Naive thymus-derived CD4-positive, alpha-beta T cell (primary cell): ENCODE measurements at regions not wholly inside any gene's neighbourhood (a gene's known extent, or its start where the extent isn't known, plus 50 kb on each side); places are given as distances from the start of the nearest gene placed in this dataset.

Source experiments
- ATAC-seq: fragments of 150-1000 bp; cut with Tn5 transposase; 2 replicates; pipeline ENCODE4 v1.10.0; 2021; ENCODE audit warnings: mild to moderate bottlenecking, moderate library complexity
- CTCF ChIA-PET: fragments of 350-600 bp; sonication (Branson Sonifier 250); formaldehyde crosslinking; loops from one replicate; lab custom pipeline; 2021; ENCODE audit warnings: antibody characterized with exemption; lab: Charles Lee
- POLR2A ChIA-PET: fragments of 350-600 bp; sonication (Branson Sonifier 250); formaldehyde crosslinking; loops from one replicate; lab custom pipeline; 2021; ENCODE audit warnings: antibody characterized with exemption, inconsistent platforms; lab: Charles Lee
- DNase-seq, 9 donors: peaks; one replicate each; pipeline versions ENCODE4 v3.0.0 to v3.0.0-alpha.2; 2020 to 2022; ENCODE audit warnings: mixed read lengths in 1 of 9
- H3K27ac ChIP-seq: one replicate; pipeline ENCODE4 v1.7.0; 2013; ENCODE audit warnings: mild to moderate bottlenecking, low read depth, low read length, moderate library complexity
- H3K27me3 ChIP-seq, 2 donors: one replicate each; pipeline ENCODE4 v1.7.0; 2013; ENCODE audit warnings: low read length in 2 of 2, mild to moderate bottlenecking in 2 of 2, moderate library complexity in 2 of 2; ENCODE audit not compliant: control insufficient read depth in 2 of 2, insufficient read depth in 2 of 2
- H3K36me3 ChIP-seq, 3 experiments: 1 replicate in 2 of 3; 2 replicates in 1 of 3; pipeline ENCODE4 v1.7.0; 2013; ENCODE audit warnings: low read length in 3 of 3, mild to moderate bottlenecking in 3 of 3, moderate library complexity in 1 of 3; ENCODE audit not compliant: insufficient read depth in 3 of 3, control insufficient read depth in 2 of 3
- H3K4me1 ChIP-seq, 2 donors: one replicate each; pipeline ENCODE4 v1.7.0; 2013; ENCODE audit warnings: low read length in 2 of 2, mild to moderate bottlenecking in 2 of 2, moderate library complexity in 1 of 2; ENCODE audit not compliant: control insufficient read depth in 2 of 2, insufficient read depth in 2 of 2
- H3K4me3 ChIP-seq: 2 replicates; pipeline ENCODE4 v1.7.0; 2013; ENCODE audit warnings: mild to moderate bottlenecking, low read length
- H3K9me3 ChIP-seq, 3 experiments: 1 replicate in 2 of 3; 2 replicates in 1 of 3; pipeline ENCODE4 v1.7.0; 2013; ENCODE audit warnings: low read length in 3 of 3; ENCODE audit not compliant: control insufficient read depth in 2 of 3
- H3K27ac Mint-ChIP-seq, 9 donors: one replicate each; pipeline ENCODE4 v1.8.0; 2020 to 2022; ENCODE audit warnings: mixed read lengths in 9 of 9, mild to moderate bottlenecking in 8 of 9, moderate library complexity in 5 of 9, inconsistent platforms in 2 of 9
- H3K27me3 Mint-ChIP-seq, 5 donors: one replicate each; pipeline ENCODE4 v1.8.0; 2021 to 2022; ENCODE audit warnings: mixed read lengths in 5 of 5, mild to moderate bottlenecking in 1 of 5
- H3K36me3 Mint-ChIP-seq, 5 donors: one replicate each; pipeline ENCODE4 v1.8.0; 2020 to 2022; ENCODE audit warnings: mixed read lengths in 5 of 5, mild to moderate bottlenecking in 3 of 5, inconsistent platforms in 1 of 5
- H3K4me1 Mint-ChIP-seq, 7 donors: one replicate each; pipeline ENCODE4 v1.8.0; 2020 to 2022; ENCODE audit warnings: mixed read lengths in 7 of 7, mild to moderate bottlenecking in 3 of 7, inconsistent platforms in 1 of 7
- H3K4me3 Mint-ChIP-seq, 10 donors: one replicate each; pipeline ENCODE4 v1.8.0; 2020 to 2022; ENCODE audit warnings: mild to moderate bottlenecking in 10 of 10, mixed read lengths in 10 of 10, moderate library complexity in 6 of 10, inconsistent platforms in 2 of 10
- H3K9me3 Mint-ChIP-seq, 11 donors: one replicate each; pipeline ENCODE4 v1.8.0; 2020 to 2022; ENCODE audit warnings: mixed read lengths in 11 of 11, mild to moderate bottlenecking in 4 of 11, inconsistent platforms in 1 of 11, moderate library complexity in 1 of 11
- intact Hi-C, 2 donors: fragments of 100-400 bp; cut with micrococcal nuclease; formaldehyde crosslinking; loops; one replicate each; pipeline ENCODE4 v1.15.1; 2023

DNA sequence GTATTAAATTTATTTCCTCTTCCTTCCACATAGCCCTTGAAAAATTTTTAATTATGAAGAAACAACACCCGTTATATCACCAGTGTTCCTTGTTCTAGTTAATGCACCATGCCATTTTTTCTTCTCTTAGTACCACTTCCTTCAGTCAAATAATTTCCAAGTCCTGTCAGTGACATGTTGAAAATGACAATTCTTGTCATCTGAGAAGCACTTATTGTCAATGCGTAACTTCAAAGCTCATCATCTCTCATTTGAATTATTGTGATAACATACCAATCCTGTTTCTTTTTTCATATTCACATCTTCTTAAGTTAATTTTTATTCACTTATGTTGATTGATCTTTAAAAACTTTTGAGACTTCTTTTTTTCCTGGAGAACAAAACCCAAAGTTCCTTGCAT, 320.4 kb downstream of the ASXL3 start:
- H3K27me3 Mint-ChIP-seq, result no peaks in the 10 kb centered on the region
- Histone ChIP-seq H3K36me3 (no peaks in the 10 kb centered on the region), H3K27ac (no peak overlapping the region), H3K9me3 (no peaks in the 10 kb centered on the region), H3K27me3 (no peaks in the 10 kb centered on the region), H3K4me1 (no peaks in the 10 kb centered on the region), H3K4me3 (no peak overlapping the region)
- peaks cover 2 to 40% (median 9%) of the 10 kb centered on the region in 11 donors for H3K9me3 Mint-ChIP-seq
- ATAC-seq, result no peak
- H3K4me1 Mint-ChIP-seq, result no peaks in the 10 kb centered on the region
- POLR2A ChIA-PET, result no interaction called here
- H3K36me3 Mint-ChIP-seq, result no peaks in the 10 kb centered on the region
- no peak overlapping the region for H3K27ac Mint-ChIP-seq
- DNase-seq, result no peak
- H3K4me3 Mint-ChIP-seq, result no peak overlapping the region
- CTCF ChIA-PET, result interaction anchor here (0.7 kb wide), 1 partner anchor 486 kb away, joined by 3 read pairs; no protein-coding TSS in a partner anchor
- intact Hi-C loops, result no loop called here

DNA sequence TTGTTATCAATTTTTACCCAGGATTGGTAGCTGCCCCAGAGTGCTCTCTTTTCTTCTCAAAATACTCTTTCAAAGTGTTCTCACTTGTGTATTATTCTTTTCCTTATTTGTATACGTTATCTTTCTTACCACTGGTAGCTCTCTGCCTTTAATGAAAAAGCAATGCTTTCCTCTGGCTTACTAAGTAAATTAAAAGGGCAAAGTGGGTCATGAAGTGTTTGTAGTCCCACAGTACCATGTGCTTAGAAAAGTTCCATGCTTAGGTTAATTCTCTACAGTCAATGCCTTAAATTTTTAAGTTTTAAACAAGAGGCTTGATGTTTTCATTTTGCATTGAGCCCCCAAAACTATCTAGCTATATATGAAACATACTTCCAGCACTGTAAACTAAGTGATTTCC, 300.2 kb downstream of the ASXL3 start:
- Mint-ChIP-seq H3K27ac (no peak overlapping the region), H3K4me3 (no peak overlapping the region), H3K9me3 (peaks cover 0 to 15% (median 7%) of the 10 kb centered on the region in 11 donors), H3K36me3 (no peaks in the 10 kb centered on the region), H3K4me1 (no peaks in the 10 kb centered on the region), H3K27me3 (no peaks in the 10 kb centered on the region)
- DNase-seq (no peak), ATAC-seq (no peak)
- intact Hi-C loops, result no loop called here
- Histone ChIP-seq H3K36me3 (no peaks in the 10 kb centered on the region), H3K27ac (no peak overlapping the region), H3K4me3 (no peak overlapping the region), H3K27me3 (no peaks in the 10 kb centered on the region), H3K9me3 (no peaks in the 10 kb centered on the region), H3K4me1 (no peaks in the 10 kb centered on the region)
- POLR2A ChIA-PET, result interaction anchor here (0.6 kb wide), 1 partner anchor 11 kb away, joined by 3 read pairs; no protein-coding TSS in a partner anchor
- CTCF ChIA-PET, result no interaction called here

DNA sequence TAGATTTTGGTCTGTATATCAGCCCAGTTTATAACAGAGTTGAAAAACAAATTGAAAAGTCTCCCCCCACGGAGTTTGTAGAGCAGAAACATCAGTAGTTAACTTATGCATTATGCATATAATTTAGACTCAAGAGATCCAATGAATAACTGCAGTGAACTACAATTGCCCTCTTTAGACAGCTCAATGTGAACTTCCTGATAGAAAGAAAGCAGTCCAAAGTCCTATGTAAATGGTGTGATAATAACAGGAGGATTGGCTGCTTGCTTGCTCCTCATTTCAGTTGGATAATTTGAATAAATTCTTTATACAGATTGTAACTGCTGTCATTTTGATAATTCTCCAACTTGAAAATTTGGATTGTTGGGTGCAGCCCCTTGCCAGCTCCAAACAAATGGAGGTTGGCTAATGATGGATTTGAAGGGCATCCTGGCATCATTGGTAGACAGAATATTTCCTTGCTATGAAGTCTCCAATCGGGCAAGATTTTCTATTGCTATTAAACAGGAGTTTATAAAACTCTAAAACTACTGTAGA, 297.1 kb downstream of the ASXL3 start:
- H3K9me3 ChIP-seq, result no peaks in the 10 kb centered on the region
- H3K4me1 ChIP-seq, result no peaks in the 10 kb centered on the region
- DNase-seq (no peak), ATAC-seq (no peak)
- H3K9me3 Mint-ChIP-seq, result peaks cover 0 to 14% (median 5%) of the 10 kb centered on the region in 11 donors
- intact Hi-C loops, result no loop called here
- no peaks in the 10 kb centered on the region for H3K36me3 ChIP-seq
- POLR2A ChIA-PET, result no interaction called here
- no peaks in the 10 kb centered on the region for H3K27me3 Mint-ChIP-seq
- no peaks in the 10 kb centered on the region for H3K36me3 Mint-ChIP-seq
- no peak overlapping the region for H3K4me3 Mint-ChIP-seq
- H3K27me3 ChIP-seq, result no peaks in the 10 kb centered on the region
- H3K4me3 ChIP-seq, result no peak overlapping the region
- CTCF ChIA-PET, result no interaction called here
- H3K4me1 Mint-ChIP-seq, result no peaks in the 10 kb centered on the region
- H3K27ac Mint-ChIP-seq, result no peak overlapping the region
- H3K27ac ChIP-seq, result no peak overlapping the region

DNA sequence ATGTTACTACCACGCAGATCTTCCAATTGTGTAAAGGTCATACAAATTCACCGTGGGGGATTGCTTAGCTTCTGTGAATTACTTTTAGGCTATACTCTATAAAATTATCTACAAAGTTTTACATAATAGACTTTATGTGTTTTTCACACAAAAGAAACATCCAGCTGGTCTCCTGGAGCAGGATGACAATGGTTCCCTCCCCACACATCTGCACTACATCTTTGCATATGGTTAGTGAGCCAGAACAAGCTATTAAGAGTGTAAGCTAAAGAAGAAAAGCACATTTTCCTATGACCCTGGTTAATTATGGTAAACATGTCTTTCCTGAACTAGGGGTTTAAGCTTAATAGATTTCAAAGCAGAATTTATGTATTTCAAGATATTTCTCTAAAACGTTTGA, 295.1 kb downstream of the ASXL3 start:
- Mint-ChIP-seq H3K27me3 (no peaks in the 10 kb centered on the region), H3K4me3 (no peak overlapping the region), H3K27ac (no peak overlapping the region), H3K9me3 (peaks cover 0 to 14% (median 5%) of the 10 kb centered on the region in 11 donors), H3K36me3 (no peaks in the 10 kb centered on the region), H3K4me1 (no peaks in the 10 kb centered on the region)
- intact Hi-C loops, result no loop called here
- no peaks in the 10 kb centered on the region for H3K27me3 ChIP-seq
- ChIA-PET CTCF (no interaction called here), POLR2A (no interaction called here)
- ATAC-seq, result no peak
- no peak overlapping the region for H3K4me3 ChIP-seq
- H3K27ac ChIP-seq, result no peak overlapping the region
- H3K36me3 ChIP-seq, result no peaks in the 10 kb centered on the region
- DNase-seq, result no peak
- H3K4me1 ChIP-seq, result no peaks in the 10 kb centered on the region
- H3K9me3 ChIP-seq, result no peaks in the 10 kb centered on the region

DNA sequence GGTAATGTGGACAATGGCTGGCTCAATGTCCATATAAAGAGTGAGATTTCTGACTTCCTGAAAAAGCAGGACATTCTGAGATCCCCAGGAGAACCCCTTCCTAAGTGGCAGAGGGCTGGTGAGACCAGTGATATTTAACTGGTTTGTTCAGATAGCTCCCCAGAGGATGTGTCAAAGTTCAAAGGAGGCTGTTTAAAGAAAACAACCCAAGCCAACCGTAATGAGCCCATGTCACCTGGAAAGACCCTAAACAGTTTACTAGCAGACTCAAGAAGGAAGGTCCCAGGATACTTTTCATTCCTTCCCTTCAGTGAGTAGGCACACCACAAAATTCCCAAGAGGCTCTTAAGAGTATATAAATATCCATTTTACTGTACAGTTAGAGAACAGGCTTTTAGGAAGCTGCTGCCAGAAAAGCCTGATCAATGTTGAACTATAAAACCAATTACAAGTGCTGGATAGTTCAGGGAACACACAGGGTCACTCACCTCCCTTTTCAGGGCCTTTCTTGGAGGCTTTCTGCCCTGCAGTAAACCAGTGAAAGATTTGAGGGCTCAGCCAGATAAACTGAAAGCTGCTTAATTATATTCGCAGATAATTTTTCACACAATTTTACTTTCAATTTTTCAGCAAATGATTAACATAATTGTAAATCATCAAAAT, 293.5 kb downstream of the ASXL3 start:
- H3K4me1 ChIP-seq, result no peaks in the 10 kb centered on the region
- no peaks in the 10 kb centered on the region for H3K27me3 ChIP-seq
- H3K36me3 Mint-ChIP-seq, result no peaks in the 10 kb centered on the region
- no peak overlapping the region for H3K27ac Mint-ChIP-seq
- intact Hi-C loops, result no loop called here
- no peaks in the 10 kb centered on the region for H3K4me1 Mint-ChIP-seq
- ChIA-PET CTCF (no interaction called here), POLR2A (no interaction called here)
- H3K27me3 Mint-ChIP-seq, result no peaks in the 10 kb centered on the region
- no peak overlapping the region for H3K4me3 ChIP-seq
- no peak overlapping the region for H3K4me3 Mint-ChIP-seq
- DNase-seq (no peak), ATAC-seq (no peak)
- H3K27ac ChIP-seq, result no peak overlapping the region
- H3K9me3 ChIP-seq, result no peaks in the 10 kb centered on the region
- H3K9me3 Mint-ChIP-seq, result peaks cover 0 to 10% (median 3%) of the 10 kb centered on the region in 11 donors
- no peaks in the 10 kb centered on the region for H3K36me3 ChIP-seq

DNA sequence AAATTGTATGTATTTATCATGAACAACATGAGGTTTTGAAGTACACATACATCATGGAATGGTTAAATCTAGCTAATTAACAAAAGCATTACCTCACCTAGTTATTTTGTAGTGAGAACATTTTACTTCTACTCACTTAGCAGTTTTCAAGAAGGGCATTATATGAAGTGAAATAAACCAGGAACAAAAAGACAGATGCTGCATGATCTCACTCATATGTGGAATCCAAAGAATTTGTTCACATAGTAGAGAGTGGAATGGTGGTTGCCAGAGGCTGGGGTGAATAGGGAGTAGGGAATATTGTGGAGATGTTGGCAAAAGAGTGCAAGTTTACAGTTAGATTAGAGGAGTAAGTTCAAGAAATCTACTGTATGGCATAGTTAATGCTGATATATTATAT, 292.0 kb downstream of the ASXL3 start:
- Histone ChIP-seq H3K4me3 (no peak overlapping the region), H3K27me3 (no peaks in the 10 kb centered on the region), H3K27ac (no peak overlapping the region), H3K9me3 (no peaks in the 10 kb centered on the region), H3K4me1 (no peaks in the 10 kb centered on the region), H3K36me3 (no peaks in the 10 kb centered on the region)
- Mint-ChIP-seq H3K9me3 (peaks cover 0 to 9% (median 5%) of the 10 kb centered on the region in 11 donors), H3K4me1 (no peaks in the 10 kb centered on the region), H3K36me3 (no peaks in the 10 kb centered on the region), H3K4me3 (no peak overlapping the region), H3K27me3 (no peaks in the 10 kb centered on the region), H3K27ac (no peak overlapping the region)
- DNase-seq (no peak), ATAC-seq (no peak)
- ChIA-PET CTCF (no interaction called here), POLR2A (no interaction called here)
- intact Hi-C loops, result no loop called here

DNA sequence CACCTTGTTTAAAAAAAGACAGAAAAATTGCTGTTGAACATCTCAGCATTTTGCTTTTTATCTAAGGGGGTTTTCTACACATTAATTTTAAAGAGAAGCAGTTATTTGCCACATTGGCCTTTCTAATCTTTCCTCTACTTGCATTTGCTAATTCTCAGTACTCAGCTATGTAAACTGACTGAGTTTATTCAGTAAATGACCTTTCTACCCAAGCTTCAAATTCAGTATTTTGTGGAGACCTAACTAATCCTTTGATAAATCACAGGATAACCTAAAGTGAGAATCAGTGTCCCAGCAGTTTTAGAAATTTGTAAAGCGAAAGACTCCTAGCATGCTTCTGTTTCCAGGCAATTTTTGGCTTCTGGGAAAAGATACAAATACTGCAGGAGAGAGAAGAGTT, 288.4 kb downstream of the ASXL3 start:
- Mint-ChIP-seq H3K27ac (no peak overlapping the region), H3K9me3 (peaks cover 7 to 23% (median 10%) of the 10 kb centered on the region in 11 donors), H3K4me3 (no peak overlapping the region), H3K27me3 (no peaks in the 10 kb centered on the region), H3K36me3 (peaks cover 0 to 6% (median 0%) of the 10 kb centered on the region in 5 donors), H3K4me1 (no peaks in the 10 kb centered on the region)
- Histone ChIP-seq H3K36me3 (no peaks in the 10 kb centered on the region), H3K4me3 (no peak overlapping the region), H3K4me1 (no peaks in the 10 kb centered on the region), H3K9me3 (peaks cover 0 to 9% (median 0%) of the 10 kb centered on the region in 3 experiments), H3K27me3 (no peaks in the 10 kb centered on the region), H3K27ac (no peak overlapping the region)
- ChIA-PET CTCF (no interaction called here), POLR2A (no interaction called here)
- intact Hi-C loops, result no loop called here
- no peak for ATAC-seq
- DNase-seq, result no peak
